Tibial nerve (tissue), 4 donors: ENCODE measurements at regions not wholly inside any gene's neighbourhood (a gene's known extent, or its start where the extent isn't known, plus 50 kb on each side); places are given as distances from the start of the nearest gene placed in this dataset.

Experiments
- EP300 ChIP-seq, 2 donors: sonication (generic); formaldehyde crosslinking; IDR thresholded peaks; one replicate each; pipeline ENCODE4 v1.6.1; 2017; ENCODE audit warnings: antibody characterized with exemption in 2 of 2, mild to moderate bottlenecking in 1 of 2
- POLR2A ChIP-seq, 2 donors: fragments of 450-650 bp; IDR thresholded peaks; one replicate each; pipeline ENCODE4 v1.6.1; 2017; ENCODE audit warnings: antibody characterized with exemption in 2 of 2, mild to moderate bottlenecking in 2 of 2, moderate library complexity in 2 of 2
- TF ChIP-seq, protein P1 (sequence below), 5 experiments: fragments of 200-600 bp in 3 of 5; fragments of 450-650 bp in 2 of 5; sonication (generic) in 3 of 5; IDR thresholded peaks; one replicate each; pipeline ENCODE4 v1.5.1; 2016 to 2019; ENCODE audit warnings: antibody characterized with exemption in 5 of 5, mild to moderate bottlenecking in 3 of 5, moderate library complexity in 2 of 5

DNA sequence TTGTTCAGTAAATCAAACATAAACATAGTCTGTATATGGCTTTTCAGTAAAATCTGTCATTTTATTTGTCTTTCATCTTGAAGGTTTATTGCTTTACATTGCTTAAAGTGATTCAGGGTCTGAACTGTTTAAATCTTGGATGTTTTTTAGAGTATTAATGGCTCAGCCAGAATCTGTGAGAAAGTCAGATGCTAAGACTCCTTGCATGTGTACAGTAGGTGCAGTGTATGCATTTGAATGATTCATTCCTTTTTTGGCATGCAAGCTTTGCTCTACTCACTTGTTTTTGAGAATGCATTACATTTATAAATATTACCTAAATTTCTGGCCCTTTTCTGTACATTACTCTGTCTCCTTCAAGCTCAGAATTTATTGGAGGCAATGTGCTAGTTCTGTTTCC lies 271.0 kb upstream of the RIOK2 start:
- TF ChIP-seq, protein P1, sequence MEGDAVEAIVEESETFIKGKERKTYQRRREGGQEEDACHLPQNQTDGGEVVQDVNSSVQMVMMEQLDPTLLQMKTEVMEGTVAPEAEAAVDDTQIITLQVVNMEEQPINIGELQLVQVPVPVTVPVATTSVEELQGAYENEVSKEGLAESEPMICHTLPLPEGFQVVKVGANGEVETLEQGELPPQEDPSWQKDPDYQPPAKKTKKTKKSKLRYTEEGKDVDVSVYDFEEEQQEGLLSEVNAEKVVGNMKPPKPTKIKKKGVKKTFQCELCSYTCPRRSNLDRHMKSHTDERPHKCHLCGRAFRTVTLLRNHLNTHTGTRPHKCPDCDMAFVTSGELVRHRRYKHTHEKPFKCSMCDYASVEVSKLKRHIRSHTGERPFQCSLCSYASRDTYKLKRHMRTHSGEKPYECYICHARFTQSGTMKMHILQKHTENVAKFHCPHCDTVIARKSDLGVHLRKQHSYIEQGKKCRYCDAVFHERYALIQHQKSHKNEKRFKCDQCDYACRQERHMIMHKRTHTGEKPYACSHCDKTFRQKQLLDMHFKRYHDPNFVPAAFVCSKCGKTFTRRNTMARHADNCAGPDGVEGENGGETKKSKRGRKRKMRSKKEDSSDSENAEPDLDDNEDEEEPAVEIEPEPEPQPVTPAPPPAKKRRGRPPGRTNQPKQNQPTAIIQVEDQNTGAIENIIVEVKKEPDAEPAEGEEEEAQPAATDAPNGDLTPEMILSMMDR (IDR thresholded peaks at IDR 0.05) = no peak
- TF ChIP-seq POLR2A (IDR thresholded peaks at IDR 0.05) = no peak
- no peak for TF ChIP-seq EP300 (IDR thresholded peaks at IDR 0.05)
